ENCODE measurements at regions not wholly inside any gene's neighbourhood (a gene's known extent, or its start where the extent isn't known, plus 50 kb on each side); places are given as distances from the start of the nearest gene placed in this dataset.
"Not testable (repeated sequence)": the region's sequence is repeated elsewhere in the genome, so short reads cannot be mapped to it uniquely, and the experiment has no call there.

GRCh38 chr9:95729046-95729445 is 146.4 kb upstream of the ERCC6L2 start:
- DNase-seq = no peak

- no peak for DNase-seq
These were observed 147.5 kb upstream of the ERCC6L2 start for GRCh38 chr9:95727947-95728520.

- peak; percentile 41 for DNase-seq
These were observed 148.7 kb upstream of the ERCC6L2 start for GRCh38 chr9:95726756-95727155.

- no peak for DNase-seq
These were observed 150.4 kb upstream of the ERCC6L2 start for GRCh38 chr9:95725045-95725444.

- peak; percentile 83 for DNase-seq
These were observed 151.1 kb upstream of the ERCC6L2 start for GRCh38 chr9:95724253-95724991.

- DNase-seq = no peak
These were observed 153.3 kb upstream of the ERCC6L2 start for GRCh38 chr9:95722141-95722540.

GRCh38 chr9:95721061-95721531 is 154.4 kb upstream of the ERCC6L2 start:
- DNase-seq = no peak

- no peak for DNase-seq
These were observed 155.0 kb upstream of the ERCC6L2 start for GRCh38 chr9:95720496-95720895.

GRCh38 chr9:95719354-95719753 is 156.1 kb upstream of the ERCC6L2 start:
- DNase-seq = no peak

- DNase-seq = no peak
These were observed 157.2 kb upstream of the ERCC6L2 start for GRCh38 chr9:95718263-95718662.

GRCh38 chr9:95715868-95716435 is 159.5 kb upstream of the ERCC6L2 start:
- DNase-seq = no peak

GRCh38 chr9:95710446-95710845 is 165.0 kb upstream of the ERCC6L2 start:
- no peak for DNase-seq

GRCh38 chr9:95696701-95697100 is 178.8 kb upstream of the ERCC6L2 start:
- DNase-seq = no peak

- DNase-seq = no peak
These were observed 174.7 kb upstream of the PTCH1 start for GRCh38 chr9:95691435-95691834.

GRCh38 chr9:95689669-95690068 is 172.9 kb upstream of the PTCH1 start:
- DNase-seq = no peak

- no peak for DNase-seq
These were observed 167.7 kb upstream of the PTCH1 start for GRCh38 chr9:95684516-95684915.

- not testable (repeated sequence) for DNase-seq
These were observed 163.5 kb upstream of the PTCH1 start for GRCh38 chr9:95680306-95680705.

GRCh38 chr9:95679874-95680273 is 163.1 kb upstream of the PTCH1 start:
- DNase-seq = no peak

- DNase-seq = no peak
These were observed 162.0 kb upstream of the PTCH1 start for GRCh38 chr9:95678759-95679158.

GRCh38 chr9:95670122-95670521 is 153.4 kb upstream of the PTCH1 start:
- no peak for DNase-seq

- DNase-seq = no peak
These were observed 152.5 kb upstream of the PTCH1 start for GRCh38 chr9:95669253-95669652.

- DNase-seq = no peak
These were observed 151.0 kb upstream of the PTCH1 start for GRCh38 chr9:95667789-95668188.

GRCh38 chr9:95666785-95667155 is 150.0 kb upstream of the PTCH1 start:
- DNase-seq = no peak

- no peak for DNase-seq
These were observed 149.5 kb upstream of the PTCH1 start for GRCh38 chr9:95666096-95666784.

All from CD4-positive, alpha-beta T cell treated with Interleukin-21 for 1 hour (primary cell).